RPMI8226 (cell line): ENCODE measurements at regions not wholly inside any gene's neighbourhood (a gene's known extent, or its start where the extent isn't known, plus 50 kb on each side); places are given as distances from the start of the nearest gene placed in this dataset.
"Not testable (repeated sequence)": the region's sequence is repeated elsewhere in the genome, so short reads cannot be mapped to it uniquely, and the experiment has no call there.

Source experiments
- DNase-seq: peaks from one replicate; pipeline ENCODE4 v3.0.0-alpha.2; 2015

DNA sequence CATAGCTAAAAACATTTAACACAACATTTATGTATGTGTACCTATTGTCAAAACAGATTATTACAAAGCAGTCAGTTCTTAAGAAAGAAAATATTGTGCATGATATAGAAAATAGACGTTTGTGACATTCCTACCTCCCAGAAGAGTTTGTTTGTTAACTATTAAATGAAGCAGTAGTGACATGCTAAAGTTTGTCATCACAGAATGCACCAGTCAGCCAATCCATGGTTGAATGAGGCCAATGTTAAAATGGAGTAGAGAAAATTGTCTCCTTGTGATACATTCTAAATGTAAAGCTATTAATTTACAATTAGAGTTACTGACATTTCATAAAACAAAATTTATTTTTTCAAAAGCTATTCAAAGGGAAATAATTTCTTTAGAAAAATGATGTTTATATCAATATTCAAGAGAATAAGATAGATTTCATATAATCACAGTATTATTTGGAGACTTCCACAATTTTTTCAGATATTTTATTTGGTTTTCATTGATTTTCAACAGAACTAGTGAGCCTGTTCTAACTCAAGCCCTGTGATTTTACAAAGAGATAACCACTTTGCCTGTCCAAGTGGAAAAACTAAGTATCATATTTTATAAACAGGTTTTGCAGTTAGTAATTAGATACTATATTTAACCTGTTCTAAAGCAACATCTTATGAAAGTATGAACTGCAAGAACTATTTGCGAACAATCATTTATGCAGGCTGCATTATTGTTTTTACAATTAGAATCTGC lies 176.8 kb downstream of the ISL1 start:
- DNase-seq = no peak

DNA sequence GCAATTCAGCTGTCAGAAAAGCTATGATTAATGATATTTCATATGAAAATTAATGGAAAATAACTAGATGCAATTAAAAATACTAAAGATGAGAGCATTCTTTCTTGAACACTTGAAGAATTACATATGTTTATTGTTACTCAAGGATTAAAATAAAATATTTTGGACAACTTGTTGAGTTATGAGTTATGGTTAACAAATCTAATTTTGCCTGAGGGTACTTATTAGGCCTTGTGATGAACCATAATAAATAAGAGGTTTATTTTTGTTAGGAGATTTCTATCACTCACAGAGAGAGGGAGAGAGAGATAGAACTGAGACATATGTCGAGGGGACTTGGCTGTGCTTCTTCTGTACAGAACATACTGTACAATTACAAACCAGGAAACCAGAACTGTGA lies 183.7 kb downstream of the ISL1 start:
- DNase-seq = no peak

DNA sequence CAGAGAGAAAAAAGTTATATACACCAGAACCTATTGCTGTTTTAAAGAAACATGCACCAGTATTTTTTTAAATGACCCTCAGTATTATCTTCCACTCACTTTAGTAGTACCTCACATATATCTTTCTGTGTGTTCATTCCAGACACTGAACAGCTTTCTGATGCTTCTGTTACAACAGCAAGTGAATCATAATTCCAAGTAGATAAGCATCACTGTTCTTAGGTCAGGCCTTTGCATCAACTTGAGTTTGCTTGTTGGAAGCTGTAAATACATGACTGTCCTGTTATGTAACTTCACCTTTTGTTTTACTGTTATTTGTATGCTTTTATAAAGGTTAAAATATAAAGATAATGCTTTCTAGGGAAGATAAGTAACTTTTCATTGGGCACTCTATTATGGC lies 184.4 kb downstream of the ISL1 start:
- DNase-seq = no peak

DNA sequence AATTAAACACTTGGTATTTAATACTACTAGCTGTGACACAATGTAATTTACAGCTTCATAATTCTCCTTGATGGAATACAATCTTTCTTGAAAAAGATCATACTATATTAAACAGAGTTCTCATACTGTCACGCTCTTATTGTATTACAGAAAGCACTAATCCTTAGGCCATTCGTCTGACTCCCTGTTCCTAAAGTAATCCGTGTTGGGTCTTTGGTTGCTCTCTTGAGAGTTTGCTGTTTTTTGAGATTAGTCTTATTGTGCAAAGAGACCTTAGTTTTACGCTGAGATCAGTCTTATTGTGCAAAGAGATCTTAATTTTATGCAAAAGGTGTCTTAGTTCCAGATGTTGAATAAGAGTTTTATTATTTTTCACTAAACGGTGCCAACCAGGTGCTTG lies 190.6 kb downstream of the ISL1 start:
- no peak for DNase-seq

DNA sequence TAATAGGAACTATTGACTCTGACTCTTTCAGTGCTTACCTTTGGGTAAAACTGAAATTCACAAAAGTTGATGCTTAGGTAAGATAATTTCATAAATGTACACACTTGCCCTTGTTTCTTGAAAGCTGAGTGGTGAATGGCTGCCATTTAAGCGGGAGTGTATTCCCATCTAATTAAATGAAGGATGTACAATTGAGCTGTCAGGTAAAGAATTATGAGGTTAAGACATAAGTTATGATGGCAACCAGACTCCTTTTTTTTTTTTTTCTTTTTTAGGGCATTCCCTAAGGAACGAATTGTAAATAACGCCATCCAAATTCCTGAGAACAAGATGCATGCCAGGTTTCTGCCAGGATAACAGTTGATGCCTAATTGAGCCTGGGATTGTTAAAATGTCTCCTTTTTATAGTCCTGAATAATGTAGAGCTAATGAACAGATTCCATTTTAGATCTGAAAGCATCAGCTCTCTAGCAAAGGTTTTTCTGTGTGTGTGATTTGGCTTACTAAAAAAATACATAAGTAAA lies 199.7 kb downstream of the ISL1 start:
- no peak for DNase-seq

DNA sequence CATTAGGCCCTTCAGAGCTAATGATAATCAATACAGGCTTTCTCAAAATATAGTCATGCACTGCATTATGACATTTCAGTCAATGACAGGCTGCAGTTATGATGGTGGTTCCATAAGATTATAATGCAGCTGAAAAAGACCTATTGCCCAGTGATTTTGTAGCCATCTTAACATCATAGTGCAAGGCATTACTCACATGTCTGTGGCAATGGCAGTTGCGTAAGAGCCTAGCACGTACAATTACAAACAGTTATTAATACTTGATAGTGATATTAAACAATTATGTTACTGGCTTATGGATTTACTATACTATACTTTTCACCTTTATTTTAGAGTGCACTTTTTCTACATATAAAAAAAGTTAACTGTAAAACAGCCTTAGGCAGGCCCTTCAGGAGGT lies 214.8 kb downstream of the ISL1 start:
- no peak for DNase-seq

DNA sequence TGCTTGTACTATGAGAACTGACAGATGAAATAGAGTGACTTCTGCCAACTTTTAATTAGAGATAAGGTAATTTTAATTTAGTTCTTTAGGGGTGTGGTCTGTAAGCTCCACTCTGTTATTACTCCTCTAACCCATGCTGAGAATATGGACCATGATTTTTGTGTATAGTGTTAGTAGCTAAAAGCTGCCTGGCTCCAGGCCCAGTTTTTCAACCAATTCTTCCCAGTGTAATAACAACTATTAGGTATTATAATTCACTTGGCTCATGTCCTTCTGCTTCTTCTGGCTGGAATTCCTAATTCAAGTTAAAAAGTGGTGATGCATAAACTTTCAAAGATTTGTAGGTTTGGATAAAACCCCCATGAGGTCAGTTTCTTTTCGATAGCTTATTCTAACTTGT lies 216.3 kb downstream of the ISL1 start:
- no peak for DNase-seq

DNA sequence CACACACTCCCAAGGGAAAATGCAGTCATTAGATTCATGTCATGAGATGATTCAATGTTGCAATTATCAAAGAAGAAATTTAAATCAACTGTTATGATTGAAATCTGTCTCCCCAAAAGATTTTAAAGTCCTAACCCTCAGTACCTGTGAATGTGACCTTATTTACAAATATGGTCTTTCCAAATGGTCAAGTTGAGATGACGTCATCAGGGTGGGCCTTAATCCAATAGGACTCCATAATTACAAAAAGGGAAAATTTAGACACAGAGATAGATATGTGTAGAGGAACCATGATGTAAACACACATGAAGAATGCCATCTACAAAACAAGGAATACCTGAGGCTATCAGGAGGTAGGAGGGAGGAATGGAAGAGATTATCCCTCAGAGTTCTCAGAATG lies 221.1 kb downstream of the ISL1 start:
- DNase-seq = no peak

DNA sequence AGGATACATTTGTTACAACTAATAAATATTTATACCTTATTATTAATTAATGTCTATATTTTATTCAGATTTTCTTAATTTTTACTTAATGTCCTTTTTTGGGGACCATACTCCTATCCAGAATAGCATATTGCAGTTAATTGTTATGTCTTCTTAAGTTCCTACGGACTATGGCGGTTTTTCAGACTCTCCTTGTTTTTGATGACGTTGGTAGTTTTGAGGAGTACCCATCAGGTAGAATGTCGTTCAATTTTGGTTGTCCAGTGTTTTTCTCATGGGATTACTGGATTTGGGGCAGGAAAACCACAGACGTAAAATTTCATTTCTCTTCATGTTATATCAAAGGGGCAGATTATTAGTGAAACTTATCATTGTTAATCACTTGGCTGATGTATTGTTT lies 223.7 kb downstream of the ISL1 start:
- DNase-seq = no peak

DNA sequence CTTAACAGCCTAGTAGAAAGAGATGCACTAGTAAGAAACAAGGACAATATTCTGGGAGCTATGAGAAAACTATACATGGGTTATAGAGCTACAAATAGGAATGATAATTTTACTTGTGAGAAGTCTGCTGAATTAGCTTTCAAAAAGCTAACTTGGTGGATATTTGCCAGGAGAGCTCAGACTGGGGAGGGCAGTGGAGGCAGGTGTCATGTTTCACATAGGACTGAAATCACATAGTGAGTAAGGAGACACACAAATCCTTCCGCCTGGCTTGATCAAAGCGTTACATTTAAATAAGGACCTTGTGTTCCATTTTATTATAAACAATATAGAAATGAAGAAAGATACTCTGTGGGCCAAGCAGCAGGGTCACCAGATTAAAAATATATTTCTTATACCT lies 235.0 kb downstream of the ISL1 start:
- no peak for DNase-seq

DNA sequence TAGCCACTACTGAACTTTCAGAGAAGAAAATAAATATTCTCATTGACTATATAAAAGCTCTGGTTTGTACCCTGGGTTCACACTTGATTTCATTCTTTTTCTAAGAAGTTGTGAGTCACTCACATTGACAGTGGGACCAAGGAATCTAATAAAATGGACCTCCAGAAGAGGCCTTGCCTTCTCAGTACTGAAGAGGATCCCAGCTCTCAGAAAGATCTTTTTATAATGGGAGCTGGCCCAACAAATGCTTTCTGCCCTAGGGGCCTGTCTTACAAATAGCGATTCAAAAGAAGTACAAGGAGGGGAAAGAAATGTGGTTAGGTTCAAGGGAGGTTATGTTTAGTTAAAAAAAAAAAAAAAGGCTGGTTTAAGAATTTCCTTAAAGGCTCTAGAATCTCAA lies 237.9 kb downstream of the ISL1 start:
- DNase-seq = no peak

DNA sequence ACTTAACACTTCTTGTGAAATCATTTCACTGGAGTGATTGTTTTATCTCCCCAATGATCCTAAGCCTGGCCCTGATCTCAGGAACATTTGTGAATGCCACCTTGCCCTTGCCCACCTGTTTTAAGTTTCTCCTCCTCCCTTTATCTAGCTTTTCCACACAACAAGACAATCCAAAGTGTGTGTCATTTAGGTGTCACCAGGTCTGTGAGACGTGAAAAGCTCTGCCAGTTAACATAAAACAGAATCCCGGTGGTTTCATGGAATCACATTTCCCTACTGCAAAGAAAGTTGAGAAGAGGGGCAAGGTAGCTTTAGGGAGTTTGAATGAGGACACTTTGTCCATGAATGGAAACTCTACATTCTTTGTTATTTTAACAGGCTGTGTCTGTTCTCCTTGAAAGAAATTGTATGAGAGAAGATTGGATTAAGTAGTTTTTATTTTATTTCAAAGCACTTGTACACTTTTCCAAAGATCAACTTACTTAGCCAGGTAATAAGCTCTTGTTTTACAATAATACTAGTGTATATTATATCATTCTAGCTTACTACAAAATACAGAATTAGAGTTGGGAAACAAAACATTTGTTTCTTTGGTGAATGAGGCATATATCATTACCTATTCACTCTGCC lies 239.0 kb downstream of the ISL1 start:
- DNase-seq = no peak

DNA sequence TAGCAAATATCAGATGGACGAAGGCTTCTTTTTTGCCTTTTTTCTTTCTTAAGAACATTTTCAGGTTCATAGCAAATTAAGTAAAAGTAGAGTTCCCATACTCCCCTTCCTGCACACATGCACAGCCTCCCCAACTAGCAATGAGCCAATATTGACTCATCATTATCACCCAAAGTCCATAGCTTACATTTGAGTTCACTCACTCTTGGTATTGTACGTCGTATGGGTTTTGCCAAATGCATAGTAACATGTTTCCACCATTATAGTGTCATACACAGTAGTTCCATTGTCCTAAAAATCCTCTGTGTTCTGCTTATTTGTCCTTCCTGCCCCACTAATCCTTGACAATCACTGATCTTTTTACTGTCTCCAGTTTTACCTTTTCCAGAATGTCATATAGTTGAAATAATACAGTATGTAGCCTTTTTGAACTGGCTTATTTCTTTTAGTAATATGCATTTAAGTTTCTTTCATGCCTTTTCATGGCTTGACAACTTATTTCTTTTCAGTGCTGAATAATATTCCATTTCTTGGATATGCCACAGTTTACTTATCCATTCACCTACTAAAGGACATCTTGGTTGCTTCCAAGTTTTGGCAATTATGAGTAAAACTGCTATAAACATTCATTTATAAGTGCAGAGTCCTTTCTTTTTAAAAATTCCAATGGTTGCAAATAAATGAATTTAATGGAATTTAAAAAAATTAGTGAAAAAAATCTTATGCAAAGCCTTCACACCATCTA lies 242.1 kb downstream of the ISL1 start:
- no peak for DNase-seq

DNA sequence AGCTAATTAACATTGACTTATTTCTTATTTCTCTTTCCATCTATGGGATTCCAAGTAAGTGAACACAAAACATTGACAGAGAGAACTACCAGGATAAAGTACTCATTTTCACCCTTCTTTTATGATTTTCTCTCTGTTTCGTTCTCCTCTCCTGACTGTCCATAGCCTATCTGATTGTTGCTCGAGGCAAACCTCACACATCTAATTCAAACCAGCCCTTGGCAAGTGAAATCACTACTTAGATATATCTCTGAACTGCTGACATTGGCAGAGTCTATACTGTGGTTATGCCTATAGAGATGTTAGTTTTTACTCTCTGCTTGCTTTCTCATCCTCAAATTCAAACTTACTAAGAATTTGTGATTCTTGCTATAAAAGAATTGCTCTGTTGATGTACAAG lies 248.8 kb downstream of the ISL1 start:
- DNase-seq = no peak

DNA sequence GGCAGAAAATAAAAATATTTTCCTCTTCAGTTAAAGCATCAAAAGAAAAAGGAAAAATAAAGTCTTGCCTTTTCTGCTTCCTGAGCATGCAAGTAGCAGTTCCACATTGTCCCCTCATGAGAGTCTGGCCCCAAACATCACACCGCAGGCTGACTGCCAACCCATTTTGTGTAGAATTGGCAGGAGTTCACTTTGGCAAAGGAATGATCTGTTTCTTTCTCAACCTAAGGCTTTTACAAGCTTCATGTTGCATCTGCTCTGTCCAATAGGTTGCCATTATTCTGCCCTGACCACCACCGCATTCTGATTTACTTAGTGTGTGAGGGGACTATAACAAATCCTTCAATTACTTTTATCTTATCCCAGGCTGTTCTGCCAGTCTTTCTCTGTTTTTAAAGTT lies 249.5 kb downstream of the ISL1 start:
- DNase-seq = no peak

DNA sequence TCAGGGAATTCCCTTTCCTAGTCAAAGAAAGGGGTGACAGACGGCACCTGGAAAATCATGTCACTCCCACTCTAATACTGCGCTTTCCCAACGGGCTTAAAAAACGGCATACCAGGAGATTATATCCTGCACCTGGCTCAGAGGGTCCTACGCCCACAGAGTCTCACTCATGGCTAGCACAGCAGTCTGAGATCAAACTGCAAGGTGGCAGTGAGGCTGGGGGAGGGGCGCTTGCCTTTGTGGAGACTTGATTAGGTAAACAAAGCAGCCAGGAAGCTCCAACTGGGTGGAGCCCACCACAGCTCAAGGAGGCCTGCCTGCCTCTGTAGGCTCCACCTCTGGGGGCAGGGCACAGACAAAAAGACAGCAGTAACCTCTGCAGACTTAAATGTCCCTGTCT lies 253.7 kb downstream of the ISL1 start:
- DNase-seq = not testable (repeated sequence)

DNA sequence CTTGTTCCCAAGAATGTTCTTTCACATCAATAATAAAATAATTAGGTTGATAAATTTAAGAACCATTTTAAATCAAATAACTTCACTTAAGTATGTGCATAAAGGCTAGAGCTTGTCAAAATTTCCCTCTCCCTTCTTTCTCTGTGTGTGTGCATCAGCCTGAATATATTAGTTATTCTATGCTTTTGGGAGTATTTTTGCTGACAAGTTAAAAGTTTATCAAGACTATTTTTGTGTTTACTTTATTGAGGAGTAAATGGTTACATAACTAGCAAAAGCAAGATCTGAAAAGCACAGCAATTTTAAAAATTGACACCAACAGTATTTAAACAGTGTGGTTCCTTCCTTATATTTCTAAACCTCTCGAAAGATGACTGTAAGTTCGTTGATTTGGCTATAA lies 261.7 kb downstream of the ISL1 start:
- DNase-seq = no peak

DNA sequence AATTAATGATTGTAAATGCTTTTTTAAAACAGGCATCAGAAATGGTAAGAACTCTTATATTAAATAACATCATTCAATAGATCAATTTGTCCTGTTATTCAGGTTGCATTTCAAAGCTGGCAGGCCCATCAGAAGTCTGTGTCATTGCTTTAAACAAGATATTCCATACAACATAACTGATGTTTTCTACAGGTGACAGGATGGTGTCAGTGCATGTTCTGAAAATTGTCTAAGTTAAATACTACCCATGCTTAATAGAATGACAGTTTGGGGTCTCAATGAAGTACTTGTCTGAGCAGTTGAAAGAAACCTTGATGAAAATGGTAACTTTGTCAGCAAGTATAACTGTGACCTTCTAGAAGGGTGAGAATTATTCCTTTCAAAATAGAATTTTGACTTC lies 263.2 kb downstream of the ISL1 start:
- no peak for DNase-seq

DNA sequence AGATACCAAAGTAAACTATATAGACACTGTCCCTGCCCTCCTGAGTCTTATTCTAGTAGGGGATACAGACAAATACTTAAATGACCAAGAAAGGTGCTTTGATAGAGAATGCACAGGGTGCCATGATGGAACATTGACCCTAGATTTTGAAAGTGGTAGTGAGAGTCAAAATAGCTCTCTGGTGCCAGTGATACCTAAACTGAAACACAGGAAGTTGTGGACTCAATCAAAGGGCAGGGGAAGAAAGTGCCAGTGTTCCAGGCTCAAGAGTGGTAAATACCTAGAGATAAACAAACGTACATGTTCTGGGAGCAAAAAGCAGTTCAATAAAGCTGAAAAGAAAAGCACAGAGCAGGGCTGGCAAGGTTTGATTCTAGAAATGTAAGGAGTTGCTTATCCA lies 267.6 kb downstream of the ISL1 start:
- no peak for DNase-seq

DNA sequence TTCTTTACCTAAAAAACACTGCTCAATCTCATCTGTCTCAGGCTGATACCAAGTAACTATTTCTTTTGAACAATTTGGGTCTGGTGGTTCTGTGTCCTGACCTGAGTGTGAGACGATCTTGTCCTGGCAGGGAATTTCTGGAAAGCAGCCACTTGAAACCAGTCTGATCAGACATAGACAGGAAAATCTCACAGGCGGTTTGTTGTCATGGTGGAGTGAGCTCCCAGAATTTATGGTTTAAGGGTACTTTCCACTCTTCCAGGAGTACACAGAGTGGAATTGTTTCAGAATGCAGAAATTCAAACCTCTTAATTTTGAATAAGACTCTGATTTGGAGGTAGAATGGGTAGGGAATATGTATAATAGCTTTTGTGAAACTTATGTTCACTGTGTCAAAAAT lies 268.2 kb downstream of the ISL1 start:
- no peak for DNase-seq

DNA sequence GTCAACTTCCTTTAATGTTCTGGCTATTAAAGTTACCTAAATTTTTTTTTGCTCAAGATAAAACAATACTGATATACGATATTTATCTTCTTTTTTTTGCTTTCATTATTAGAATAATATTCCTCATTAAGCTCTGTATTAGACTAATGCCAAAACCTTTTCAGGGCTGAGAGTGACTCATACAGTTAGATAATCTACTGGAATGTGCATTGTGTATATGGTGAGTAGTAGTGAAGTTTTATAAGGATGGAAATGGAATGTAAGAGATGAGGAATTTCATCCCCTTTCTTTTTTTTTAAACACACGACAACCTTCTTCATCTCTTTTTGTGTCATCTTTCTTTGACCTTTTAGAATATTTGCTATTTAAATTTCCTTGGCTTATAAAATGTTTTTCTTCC lies 268.6 kb downstream of the ISL1 start:
- DNase-seq = no peak

DNA sequence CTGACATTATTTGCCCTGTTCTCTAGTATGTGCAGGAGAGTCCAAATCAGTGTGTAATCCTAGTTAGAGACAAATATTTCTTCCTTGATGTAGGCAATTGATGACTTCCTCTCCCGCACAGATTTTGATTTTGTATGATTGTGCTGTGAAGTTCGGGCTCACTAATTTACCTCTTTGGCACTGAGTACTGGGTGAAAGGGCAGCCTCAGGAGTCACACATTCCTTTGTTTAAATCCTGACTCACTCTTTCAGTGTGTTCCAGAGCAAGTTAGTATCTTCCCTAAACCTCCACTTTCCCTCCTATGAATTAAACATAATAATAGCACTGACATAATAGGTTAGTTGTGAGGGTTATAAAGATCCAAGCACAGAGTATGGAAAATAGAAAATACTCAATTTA lies 269.7 kb downstream of the ISL1 start:
- DNase-seq = no peak

DNA sequence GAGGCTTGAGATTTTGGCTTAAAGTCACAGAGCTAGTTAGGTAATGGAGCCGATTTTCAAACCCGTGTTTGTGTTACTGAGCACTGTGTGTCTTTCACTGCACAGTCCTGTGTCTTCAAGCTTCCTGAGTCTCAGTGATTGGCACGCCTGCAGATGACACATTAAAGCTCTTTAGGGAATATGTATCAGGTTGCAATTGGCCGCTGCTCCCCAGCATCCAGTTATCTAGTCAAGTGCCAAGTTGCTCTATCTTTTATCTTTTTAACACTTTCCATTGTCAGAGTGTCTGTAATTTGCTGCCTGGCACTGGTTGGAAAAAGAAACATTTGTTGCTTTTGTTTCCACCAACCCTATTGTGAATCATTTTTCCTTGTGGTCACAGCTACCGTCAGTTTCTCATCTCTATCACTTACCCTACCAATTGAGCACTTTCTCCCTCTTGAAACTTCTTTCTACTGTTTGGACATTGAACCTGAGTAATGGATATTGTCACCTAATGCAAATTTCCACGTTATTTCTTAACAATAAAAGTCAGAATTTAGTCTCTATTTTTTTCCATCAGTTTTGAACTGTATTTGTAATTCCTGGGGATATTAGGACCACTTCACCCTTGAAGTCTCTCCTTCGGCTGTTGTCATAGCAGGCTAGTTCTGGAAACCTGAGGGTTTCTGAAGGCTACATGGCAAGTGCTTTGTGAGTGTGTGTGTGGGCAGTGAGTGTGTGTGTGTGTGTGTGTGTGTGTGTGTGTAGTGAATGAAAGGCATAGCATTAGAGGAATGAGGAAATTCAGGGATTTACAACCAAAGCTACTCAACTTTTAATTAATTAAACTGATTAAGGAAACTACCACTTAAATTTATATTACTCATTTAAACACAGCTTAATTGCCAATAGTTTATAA lies 274.3 kb downstream of the ISL1 start:
- no peak for DNase-seq
